DND-41 (cell line): ENCODE measurements at regions not wholly inside any gene's neighbourhood (a gene's known extent, or its start where the extent isn't known, plus 50 kb on each side); places are given as distances from the start of the nearest gene placed in this dataset.

Experiments used
- CTCF ChIP-seq: IDR thresholded peaks from 2 replicates; pipeline ENCODE4 v1.5.1; 2012; ENCODE audit warnings: borderline replicate concordance, low read length, moderate library complexity, mild to moderate bottlenecking; ENCODE audit not compliant: poor library complexity, severe bottlenecking; ENCODE audit errors: extremely low read depth
- EZH2 ChIP-seq: IDR thresholded peaks from 3 replicates; pipeline ENCODE4 v1.6.1; 2012; ENCODE audit warnings: borderline replicate concordance, low read depth, mild to moderate bottlenecking, moderate library complexity, low read length, inconsistent platforms; ENCODE audit not compliant: severe bottlenecking

DNA sequence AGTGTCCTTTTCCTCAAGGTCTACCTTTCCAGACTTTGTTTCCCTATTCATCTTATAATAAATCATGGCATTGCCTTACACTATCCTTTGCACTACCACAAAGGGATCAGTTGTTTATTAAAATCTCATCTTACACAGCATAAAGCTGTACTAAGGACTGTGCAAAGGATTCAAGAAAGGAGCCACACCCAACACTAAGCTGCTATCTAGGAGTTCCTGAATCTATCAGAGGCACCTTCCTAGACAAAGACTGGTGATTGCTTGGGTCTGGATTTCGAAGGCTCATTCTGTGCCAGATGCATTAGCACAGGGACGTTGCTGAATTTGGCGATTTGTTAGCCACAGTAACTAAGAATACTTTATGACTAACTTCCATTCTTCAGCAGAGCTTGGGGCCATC is 412.0 kb downstream of the NUP35 start:
- TF ChIP-seq CTCF (no peak), EZH2 (no peak)
